Ovary (tissue), 3 donors: ENCODE measurements at regions not wholly inside any gene's neighbourhood (a gene's known extent, or its start where the extent isn't known, plus 50 kb on each side); places are given as distances from the start of the nearest gene placed in this dataset.

Experiments used
- POLR2A ChIP-seq: fragments of 450-650 bp; IDR thresholded peaks from one replicate; pipeline ENCODE4 v1.6.1; 2017; ENCODE audit warnings: antibody characterized with exemption, mild to moderate bottlenecking, moderate library complexity
- TF ChIP-seq, protein P1 (sequence below), 3 donors: fragments of 450-650 bp in 2 of 3; fragments of 200-600 bp in 1 of 3; IDR thresholded peaks; one replicate each; pipeline versions ENCODE4 v1.5.1 to v1.8.0; 2016 to 2022; ENCODE audit warnings: antibody characterized with exemption in 3 of 3, mild to moderate bottlenecking in 1 of 3
- donor health status: DM: no; HTN: no; CAD: no.

DNA sequence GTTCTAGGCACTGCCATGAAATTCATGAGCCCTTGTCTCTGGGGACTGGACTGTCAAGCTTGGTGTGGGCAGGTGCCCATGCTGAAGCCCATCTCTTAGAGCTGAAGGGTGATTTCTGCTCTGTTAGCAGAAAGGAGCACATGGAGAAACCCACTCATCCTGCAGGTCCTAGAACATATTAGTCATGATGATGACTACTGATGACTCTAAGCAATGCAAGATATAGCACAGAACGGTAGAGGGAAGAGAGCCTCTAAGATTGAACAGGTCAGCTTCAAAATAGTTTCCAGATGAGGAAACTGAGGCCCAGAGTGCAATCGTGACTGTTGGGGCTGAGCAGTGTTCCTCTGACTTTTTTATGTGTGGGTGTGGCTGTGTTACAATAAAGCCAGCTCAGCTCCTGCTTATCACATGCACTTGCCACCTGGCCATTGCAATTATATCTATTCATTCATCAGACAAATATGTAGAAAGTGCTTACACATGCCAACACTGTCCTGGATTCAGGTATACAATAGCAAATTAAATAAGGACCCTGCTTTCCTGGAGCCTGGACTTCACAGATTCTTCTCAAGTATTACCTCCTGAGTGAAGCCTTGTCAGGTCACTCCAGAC is 140.2 kb upstream of the BRINP1 start:
- TF ChIP-seq POLR2A: no peak
- TF ChIP-seq, protein P1, sequence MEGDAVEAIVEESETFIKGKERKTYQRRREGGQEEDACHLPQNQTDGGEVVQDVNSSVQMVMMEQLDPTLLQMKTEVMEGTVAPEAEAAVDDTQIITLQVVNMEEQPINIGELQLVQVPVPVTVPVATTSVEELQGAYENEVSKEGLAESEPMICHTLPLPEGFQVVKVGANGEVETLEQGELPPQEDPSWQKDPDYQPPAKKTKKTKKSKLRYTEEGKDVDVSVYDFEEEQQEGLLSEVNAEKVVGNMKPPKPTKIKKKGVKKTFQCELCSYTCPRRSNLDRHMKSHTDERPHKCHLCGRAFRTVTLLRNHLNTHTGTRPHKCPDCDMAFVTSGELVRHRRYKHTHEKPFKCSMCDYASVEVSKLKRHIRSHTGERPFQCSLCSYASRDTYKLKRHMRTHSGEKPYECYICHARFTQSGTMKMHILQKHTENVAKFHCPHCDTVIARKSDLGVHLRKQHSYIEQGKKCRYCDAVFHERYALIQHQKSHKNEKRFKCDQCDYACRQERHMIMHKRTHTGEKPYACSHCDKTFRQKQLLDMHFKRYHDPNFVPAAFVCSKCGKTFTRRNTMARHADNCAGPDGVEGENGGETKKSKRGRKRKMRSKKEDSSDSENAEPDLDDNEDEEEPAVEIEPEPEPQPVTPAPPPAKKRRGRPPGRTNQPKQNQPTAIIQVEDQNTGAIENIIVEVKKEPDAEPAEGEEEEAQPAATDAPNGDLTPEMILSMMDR (IDR thresholded peaks at IDR 0.05): no peak
